HL-60 (cell line): ENCODE measurements at regions not wholly inside any gene's neighbourhood (a gene's known extent, or its start where the extent isn't known, plus 50 kb on each side); places are given as distances from the start of the nearest gene placed in this dataset.

ENCODE experiments used
- DNase-seq, 2 experiments: peaks; one replicate each; pipeline ENCODE4 v3.0.0-alpha.2; 2010 to 2020; ENCODE audit warnings: low read depth in 1 of 2, low spot score in 1 of 2
- H3K27ac ChIP-seq: fragments of 250-450 bp; sonication (Bioruptor Pico); replicated peaks from 2 replicates; pipeline ENCODE4 v1.5.1; 2020; ENCODE audit warnings: mild to moderate bottlenecking, moderate library complexity
- H3K27me3 ChIP-seq: fragments of 250-450 bp; sonication (Bioruptor Pico); 2 replicates; pipeline ENCODE4 v1.5.1; 2021; ENCODE audit warnings: mild to moderate bottlenecking, moderate library complexity; ENCODE audit not compliant: insufficient read depth, poor library complexity, severe bottlenecking
- H3K4me3 ChIP-seq: replicated peaks from 2 replicates; pipeline ENCODE4 v1.5.1; 2011; ENCODE audit warnings: mild to moderate bottlenecking, control low read depth, low read length; ENCODE audit not compliant: insufficient read depth
- CTCF ChIP-seq: IDR thresholded peaks from one replicate; pipeline ENCODE4 v1.5.1; 2011; ENCODE audit warnings: low read length, control low read depth, inconsistent platforms; ENCODE audit not compliant: insufficient read depth
- GABPA ChIP-seq: IDR thresholded peaks from 2 replicates; pipeline ENCODE4 v1.6.1; 2012; ENCODE audit warnings: low read depth
- POLR2AphosphoS5 ChIP-seq: IDR thresholded peaks from 2 replicates; pipeline ENCODE4 v1.6.1; 2012; ENCODE audit warnings: low read depth
- REST ChIP-seq: IDR thresholded peaks from 2 replicates; pipeline ENCODE4 v1.6.1; 2012; ENCODE audit warnings: low read depth; ENCODE audit not compliant: insufficient replicate concordance
- SPI1 ChIP-seq: IDR thresholded peaks from 2 replicates; pipeline ENCODE4 v1.6.1; 2012; ENCODE audit warnings: low read depth, mild to moderate bottlenecking, borderline replicate concordance

GRCh38 chr4:183772361-183772760, 113.3 kb downstream of the TRAPPC11 start:
- no peak for TF ChIP-seq GABPA
- TF ChIP-seq REST, result no peak
- no peak for TF ChIP-seq CTCF
- TF ChIP-seq POLR2AphosphoS5, result no peak
- TF ChIP-seq SPI1, result no peak
- Histone ChIP-seq H3K27me3 (no peaks in the 10 kb centered on the region), H3K4me3 (no peak overlapping the region), H3K27ac (no peak overlapping the region)
- no peak for DNase-seq

GRCh38 chr4:183773790-183774189, 114.7 kb downstream of the TRAPPC11 start:
- TF ChIP-seq CTCF (no peak), SPI1 (no peak), GABPA (no peak), REST (no peak), POLR2AphosphoS5 (no peak)
- no peaks in the 10 kb centered on the region for H3K27me3 ChIP-seq
- H3K27ac ChIP-seq, result no peak overlapping the region
- no peak for DNase-seq
- H3K4me3 ChIP-seq, result no peak overlapping the region

DNA sequence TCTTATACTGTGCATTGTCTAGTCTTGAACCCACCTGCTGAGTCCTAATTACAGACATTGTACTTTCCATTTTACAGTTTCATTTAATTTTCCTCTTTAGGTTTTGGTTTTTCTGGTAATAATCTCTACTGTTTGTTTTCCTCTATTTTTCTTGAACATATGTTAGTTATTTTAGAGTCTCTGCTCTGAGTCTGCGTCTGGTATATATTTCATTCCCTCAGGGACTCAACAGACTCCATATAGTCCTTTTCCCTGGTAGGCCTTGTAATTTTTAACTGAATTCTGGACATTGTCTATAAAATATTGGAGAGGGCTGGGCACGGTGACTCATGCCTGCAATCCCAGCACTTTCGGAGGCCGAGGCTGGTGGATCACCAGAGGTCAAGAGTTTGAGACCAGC, 121.8 kb upstream of the STOX2 start:
- no peak overlapping the region for H3K4me3 ChIP-seq
- no peak for TF ChIP-seq REST
- TF ChIP-seq GABPA, result no peak
- TF ChIP-seq SPI1, result no peak
- no peak for TF ChIP-seq CTCF
- TF ChIP-seq POLR2AphosphoS5, result no peak
- no peak overlapping the region for H3K27ac ChIP-seq
- no peaks in the 10 kb centered on the region for H3K27me3 ChIP-seq
- DNase-seq, result no peak
